Testis (tissue), 2 donors: ENCODE measurements at regions not wholly inside any gene's neighbourhood (a gene's known extent, or its start where the extent isn't known, plus 50 kb on each side); places are given as distances from the start of the nearest gene placed in this dataset.

Experiments
- DNase-seq: peaks from one replicate; pipeline ENCODE4 v3.0.0-alpha.2; 2019
- H3K27ac ChIP-seq, 2 donors: fragments of 200-600 bp; sonication (generic); one replicate each; pipeline ENCODE4 v1.5.1; 2019
- H3K27me3 ChIP-seq: fragments of 200-600 bp; sonication (generic); one replicate; pipeline ENCODE4 v1.5.1; 2019
- H3K36me3 ChIP-seq: fragments of 200-600 bp; sonication (generic); one replicate; pipeline ENCODE4 v1.5.1; 2017; ENCODE audit warnings: low read depth; ENCODE audit errors: missing control alignments
- H3K4me1 ChIP-seq: fragments of 200-600 bp; sonication (generic); one replicate; pipeline ENCODE4 v1.5.1; 2019
- H3K4me3 ChIP-seq, 2 donors: fragments of 200-600 bp; sonication (generic); one replicate each; pipeline ENCODE4 v1.5.1; 2017 to 2019
- H3K9me3 ChIP-seq: fragments of 200-600 bp; sonication (generic); one replicate; pipeline ENCODE4 v1.5.1; 2017
- CTCF ChIP-seq, 3 experiments: fragments of 450-650 bp in 2 of 3; fragments of 200-600 bp in 1 of 3; sonication (generic) in 1 of 3; IDR thresholded peaks; one replicate each; pipeline ENCODE4 v1.5.1; 2016 to 2019; ENCODE audit warnings: antibody characterized with exemption in 3 of 3, mild to moderate bottlenecking in 2 of 3, moderate library complexity in 1 of 3
- POLR2A ChIP-seq: fragments of 450-650 bp; IDR thresholded peaks from one replicate; pipeline ENCODE4 v1.6.1; 2017; ENCODE audit warnings: antibody characterized with exemption, mild to moderate bottlenecking, moderate library complexity
- WGBS, 2 donors: methylation state at CpG; one replicate each; pipeline ENCODE4 v1.1.5; 2018; 5-methylcytosine and 5-hydroxymethylcytosine counted together
- intact Hi-C: fragments of 100-400 bp; cut with DNase I; formaldehyde crosslinking; loops from one replicate; pipeline ENCODE4 v1.15.1; 2023; ENCODE audit warnings: low total_unique reads

GRCh38 chr2:122815120-122815519, 1059.7 kb downstream of the TSN start:
- intact Hi-C loops, result no loop called here
- no peaks in the 10 kb centered on the region for H3K9me3 ChIP-seq
- no peak overlapping the region for H3K4me3 ChIP-seq
- DNase-seq, result no peak
- H3K27me3 ChIP-seq, result no peaks in the 10 kb centered on the region
- 84 to 89% methylated on average over 1 of the region's 1 CpG for WGBS, 2 donors
- H3K4me1 ChIP-seq, result no peaks in the 10 kb centered on the region
- no peaks in the 10 kb centered on the region for H3K36me3 ChIP-seq
- no peak overlapping the region for H3K27ac ChIP-seq
- TF ChIP-seq CTCF (IDR thresholded peaks at IDR 0.05) (no peak), POLR2A (no peak)

- no peaks in the 10 kb centered on the region for H3K36me3 ChIP-seq
- TF ChIP-seq POLR2A, result no peak
- TF ChIP-seq CTCF (IDR thresholded peaks at IDR 0.05), result no peak
- H3K27ac ChIP-seq, result no peak overlapping the region
- H3K9me3 ChIP-seq, result no peaks in the 10 kb centered on the region
- H3K4me1 ChIP-seq, result no peaks in the 10 kb centered on the region
- 60 to 63% methylated on average over 3 of the region's 3 CpGs for WGBS, 2 donors
- no peak for DNase-seq
- no peaks in the 10 kb centered on the region for H3K27me3 ChIP-seq
- intact Hi-C loops, result no loop called here
- no peak overlapping the region for H3K4me3 ChIP-seq
Measured at GRCh38 chr2:122816803-122817202, 1061.4 kb downstream of the TSN start.

DNA sequence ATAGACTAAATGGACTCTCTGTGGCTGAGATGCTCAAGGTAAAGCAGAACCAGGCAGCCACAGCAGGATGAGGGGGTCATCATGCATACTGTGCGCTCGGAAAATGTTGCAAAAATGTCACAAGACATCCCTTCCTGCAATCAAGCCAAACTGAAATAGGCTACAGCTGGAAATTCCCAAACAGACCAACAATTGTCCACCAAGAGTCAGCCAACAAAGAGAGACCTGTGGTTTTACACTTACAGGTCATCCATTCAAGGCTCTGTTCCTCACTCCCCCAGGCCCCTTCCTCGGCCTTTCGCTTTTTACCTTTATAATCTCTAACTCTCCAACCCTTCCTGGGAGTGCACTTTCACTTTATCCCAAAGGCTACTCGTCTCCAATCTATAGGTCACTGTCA, 1066.9 kb downstream of the TSN start:
- Histone ChIP-seq H3K4me1 (no peaks in the 10 kb centered on the region), H3K9me3 (no peaks in the 10 kb centered on the region), H3K27me3 (no peaks in the 10 kb centered on the region), H3K36me3 (no peaks in the 10 kb centered on the region), H3K27ac (no peak overlapping the region), H3K4me3 (no peak overlapping the region)
- TF ChIP-seq CTCF (IDR thresholded peaks at IDR 0.05), result no peak
- TF ChIP-seq POLR2A, result no peak
- 65 to 69% methylated on average over 5 of the region's 5 CpGs for WGBS, 2 donors
- no peak for DNase-seq
- intact Hi-C loops, result no loop called here

- no peak overlapping the region for H3K27ac ChIP-seq
- no peak for TF ChIP-seq POLR2A
- TF ChIP-seq CTCF (IDR thresholded peaks at IDR 0.05), result no peak
- intact Hi-C loops, result no loop called here
- H3K4me1 ChIP-seq, result no peaks in the 10 kb centered on the region
- no peak overlapping the region for H3K4me3 ChIP-seq
- no peak for DNase-seq
- no peaks in the 10 kb centered on the region for H3K36me3 ChIP-seq
- 85 to 91% methylated on average over 4 of the region's 4 CpGs for WGBS, 2 donors
- no peaks in the 10 kb centered on the region for H3K27me3 ChIP-seq
- H3K9me3 ChIP-seq, result no peaks in the 10 kb centered on the region
Measured at GRCh38 chr2:122830157-122830556, 1074.7 kb downstream of the TSN start.

GRCh38 chr2:122831649-122832048, 1076.2 kb downstream of the TSN start:
- Histone ChIP-seq H3K27me3 (no peaks in the 10 kb centered on the region), H3K4me1 (no peaks in the 10 kb centered on the region), H3K9me3 (no peaks in the 10 kb centered on the region), H3K36me3 (no peaks in the 10 kb centered on the region), H3K27ac (no peak overlapping the region), H3K4me3 (no peak overlapping the region)
- no peak for DNase-seq
- intact Hi-C loops, result no loop called here
- TF ChIP-seq POLR2A (no peak), CTCF (IDR thresholded peaks at IDR 0.05) (no peak)
- WGBS, 2 donors, result 63 to 80% methylated on average over 2 of the region's 2 CpGs
